GM10266 (cell line): ENCODE measurements at regions not wholly inside any gene's neighbourhood (a gene's known extent, or its start where the extent isn't known, plus 50 kb on each side); places are given as distances from the start of the nearest gene placed in this dataset.

Experiments
- DNase-seq: peaks from one replicate; pipeline ENCODE4 v3.0.0; 2012; ENCODE audit errors: extremely low spot score
- TF ChIP-seq, protein P1 (sequence below): IDR thresholded peaks from 2 replicates; pipeline ENCODE4 v1.5.1; 2012; ENCODE audit warnings: mild to moderate bottlenecking, low read depth; ENCODE audit not compliant: control insufficient read depth, insufficient read depth; ENCODE audit errors: missing control alignments

DNA sequence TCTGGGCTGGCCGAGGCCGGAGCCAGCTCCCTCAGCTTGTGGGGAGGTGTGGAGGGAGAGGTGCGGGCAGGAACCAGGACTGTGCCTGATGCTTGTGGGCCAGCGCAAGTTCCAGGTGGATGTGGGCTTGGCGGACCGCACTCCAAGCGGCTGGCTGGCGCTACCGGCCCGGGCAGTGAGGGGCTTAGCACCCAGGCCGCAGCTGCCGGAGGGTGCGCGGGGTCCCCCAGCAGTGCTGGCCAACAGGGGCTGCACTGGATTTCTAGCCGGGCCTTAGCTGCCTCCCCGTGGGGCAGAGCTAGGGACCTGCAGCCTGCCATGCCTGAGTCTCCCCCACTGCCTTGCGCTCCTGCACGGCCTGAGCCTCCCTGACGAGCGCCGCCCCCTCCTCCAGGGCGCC lies 242.8 kb downstream of the CCSER2 start:
- TF ChIP-seq, protein P1, sequence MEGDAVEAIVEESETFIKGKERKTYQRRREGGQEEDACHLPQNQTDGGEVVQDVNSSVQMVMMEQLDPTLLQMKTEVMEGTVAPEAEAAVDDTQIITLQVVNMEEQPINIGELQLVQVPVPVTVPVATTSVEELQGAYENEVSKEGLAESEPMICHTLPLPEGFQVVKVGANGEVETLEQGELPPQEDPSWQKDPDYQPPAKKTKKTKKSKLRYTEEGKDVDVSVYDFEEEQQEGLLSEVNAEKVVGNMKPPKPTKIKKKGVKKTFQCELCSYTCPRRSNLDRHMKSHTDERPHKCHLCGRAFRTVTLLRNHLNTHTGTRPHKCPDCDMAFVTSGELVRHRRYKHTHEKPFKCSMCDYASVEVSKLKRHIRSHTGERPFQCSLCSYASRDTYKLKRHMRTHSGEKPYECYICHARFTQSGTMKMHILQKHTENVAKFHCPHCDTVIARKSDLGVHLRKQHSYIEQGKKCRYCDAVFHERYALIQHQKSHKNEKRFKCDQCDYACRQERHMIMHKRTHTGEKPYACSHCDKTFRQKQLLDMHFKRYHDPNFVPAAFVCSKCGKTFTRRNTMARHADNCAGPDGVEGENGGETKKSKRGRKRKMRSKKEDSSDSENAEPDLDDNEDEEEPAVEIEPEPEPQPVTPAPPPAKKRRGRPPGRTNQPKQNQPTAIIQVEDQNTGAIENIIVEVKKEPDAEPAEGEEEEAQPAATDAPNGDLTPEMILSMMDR: no peak
- no peak for DNase-seq

DNA sequence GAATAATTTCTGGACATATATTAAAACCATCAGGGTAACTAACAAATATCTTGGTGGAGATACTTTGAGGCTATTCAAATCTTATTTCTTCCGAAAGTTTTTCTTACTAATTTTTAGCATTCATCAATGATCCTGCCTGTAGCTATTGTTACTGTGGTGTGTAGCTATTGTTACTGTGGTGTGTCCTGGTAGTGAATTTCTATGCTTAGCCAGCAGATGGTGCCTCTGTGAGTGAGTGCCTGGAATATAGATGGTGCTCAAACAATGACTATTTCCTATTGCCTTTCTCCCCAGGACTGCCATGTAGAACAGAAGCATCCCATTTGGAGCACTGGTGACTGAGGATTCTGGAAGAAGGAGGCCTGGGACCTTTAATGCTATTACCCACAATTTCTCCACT lies 245.7 kb downstream of the CCSER2 start:
- TF ChIP-seq, protein P1: no peak

DNA sequence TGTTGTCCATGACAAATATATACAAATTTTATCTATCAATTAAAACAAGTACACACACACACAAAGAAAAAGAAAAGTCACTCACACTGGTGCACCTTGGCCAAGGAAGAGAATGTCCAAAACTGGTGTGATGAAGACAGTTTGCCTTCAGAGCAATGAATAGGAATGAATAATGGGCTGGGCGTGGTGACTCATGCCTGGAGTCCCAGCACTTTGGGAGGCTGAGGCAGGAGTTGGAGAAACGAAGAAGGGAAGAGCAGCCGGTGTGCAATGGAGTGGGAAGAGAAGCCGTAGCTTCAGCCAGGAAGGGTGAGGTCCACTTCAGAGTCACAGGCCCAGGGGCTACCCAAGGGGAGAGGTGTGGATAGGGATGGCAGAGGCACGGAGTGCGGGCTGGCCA lies 253.6 kb downstream of the CCSER2 start:
- TF ChIP-seq, protein P1: no peak

More for the DNA sequence above, 245.7 kb downstream of the CCSER2 start:
- DNase-seq: no peak

DNA sequence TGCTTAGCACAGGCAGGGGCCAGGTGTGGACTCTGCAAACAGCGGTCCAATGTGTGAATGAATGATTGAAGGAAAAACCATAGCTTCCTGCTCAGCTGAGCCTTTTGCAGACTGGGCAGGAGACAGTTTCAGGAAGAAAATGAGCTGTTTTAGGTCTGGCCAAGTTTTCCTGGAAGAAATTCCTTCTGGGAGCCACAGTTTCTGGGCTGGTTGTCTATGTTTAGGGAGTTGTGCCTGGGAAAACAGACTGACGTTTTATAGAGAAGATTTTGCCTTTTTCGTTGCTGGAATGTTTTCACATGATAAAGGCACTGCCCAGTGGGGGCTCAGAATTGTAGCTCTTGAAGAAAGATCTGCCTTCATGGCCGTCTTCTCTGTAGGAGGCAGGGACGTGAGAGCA lies 255.1 kb downstream of the CCSER2 start:
- TF ChIP-seq, protein P1: no peak
- no peak for DNase-seq

More for the DNA sequence above, 253.6 kb downstream of the CCSER2 start:
- no peak for DNase-seq

DNA sequence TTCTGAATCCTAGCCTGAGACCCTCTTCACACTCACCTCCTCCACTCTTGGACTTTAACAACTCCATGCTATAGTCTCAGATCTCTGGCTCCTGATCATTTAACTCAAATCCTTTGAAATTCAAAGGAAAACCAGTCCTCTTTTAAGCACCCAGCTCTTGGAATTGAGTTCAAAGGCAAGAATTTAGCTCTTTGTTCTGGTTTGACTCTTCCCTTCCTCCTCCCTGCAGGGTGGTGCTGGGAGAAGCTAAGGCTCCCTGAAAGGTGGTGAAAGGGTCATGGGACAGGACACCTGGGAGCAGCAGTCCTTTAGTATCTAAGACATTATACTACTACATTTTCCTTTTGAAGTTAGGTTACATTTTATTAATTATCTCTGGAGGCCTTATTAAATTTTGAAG lies 259.4 kb downstream of the CCSER2 start:
- TF ChIP-seq, protein P1: no peak
- DNase-seq: no peak

DNA sequence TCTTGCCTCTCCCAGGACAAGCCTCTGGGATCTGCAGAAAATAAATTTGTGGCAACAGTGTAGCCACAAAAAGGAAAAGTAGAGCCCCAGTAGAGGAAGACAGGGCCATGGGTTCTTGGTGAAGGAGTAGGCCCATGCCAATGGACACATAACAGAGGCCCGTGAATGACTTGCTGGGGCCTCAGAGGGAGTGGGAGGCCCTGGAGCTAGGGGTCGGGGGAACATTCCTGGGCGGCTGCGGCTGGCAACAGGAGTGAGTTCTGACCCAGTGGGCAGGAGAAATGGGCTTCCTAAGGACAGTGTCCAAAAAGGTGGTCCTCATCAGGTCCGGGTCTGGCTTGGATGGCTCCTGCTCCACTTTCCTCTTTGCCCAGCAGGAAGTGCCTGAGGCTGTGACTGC lies 260.0 kb downstream of the CCSER2 start:
- no peak for DNase-seq
- TF ChIP-seq, protein P1: no peak

DNA sequence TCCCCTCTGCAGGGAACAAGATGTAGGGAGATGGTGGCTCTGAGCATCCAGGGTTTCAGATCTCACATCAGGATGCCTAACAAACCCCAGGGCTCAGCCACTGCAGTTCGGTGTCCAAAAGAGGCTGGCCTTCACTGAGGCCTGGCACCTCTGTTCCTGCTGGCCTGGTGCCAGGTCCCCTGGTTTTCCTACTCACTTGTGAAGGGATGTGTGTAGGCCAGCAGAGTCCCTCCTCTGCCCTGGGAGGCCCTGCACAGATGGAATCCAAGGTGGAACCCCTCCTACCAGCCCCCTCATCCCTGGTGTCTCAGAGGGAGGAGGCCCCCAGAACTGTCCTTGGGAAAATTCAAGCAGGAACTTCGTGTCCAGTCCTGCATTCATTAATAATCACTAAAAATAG lies 260.6 kb downstream of the CCSER2 start:
- no peak for DNase-seq
- TF ChIP-seq, protein P1: no peak
